ENCODE measurements at regions not wholly inside any gene's neighbourhood (a gene's known extent, or its start where the extent isn't known, plus 50 kb on each side); places are given as distances from the start of the nearest gene placed in this dataset.

DNA sequence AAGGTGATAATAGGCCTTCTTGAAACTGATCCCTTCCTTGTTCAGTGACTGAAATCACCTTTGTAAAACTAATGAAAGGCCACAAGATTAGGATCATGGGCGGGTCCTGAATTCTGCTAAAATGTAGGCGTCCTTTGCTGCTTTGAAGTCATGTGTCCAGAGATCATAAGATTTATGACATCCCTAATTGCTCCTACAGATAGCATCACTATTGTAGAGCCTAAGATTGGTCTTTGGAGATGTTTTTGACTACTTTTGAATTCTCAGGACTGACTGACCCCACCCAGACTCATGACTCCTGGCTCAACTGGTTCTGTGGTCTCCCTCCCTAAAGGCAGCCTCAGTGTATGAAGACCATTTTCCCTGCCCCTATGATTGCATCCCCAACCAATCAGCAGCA lies 322.6 kb upstream of the SEMA3D start:
- intact Hi-C loops (cut with micrococcal nuclease), result no loop called here
- DNase-seq, result no peak
- no peak for ATAC-seq

DNA sequence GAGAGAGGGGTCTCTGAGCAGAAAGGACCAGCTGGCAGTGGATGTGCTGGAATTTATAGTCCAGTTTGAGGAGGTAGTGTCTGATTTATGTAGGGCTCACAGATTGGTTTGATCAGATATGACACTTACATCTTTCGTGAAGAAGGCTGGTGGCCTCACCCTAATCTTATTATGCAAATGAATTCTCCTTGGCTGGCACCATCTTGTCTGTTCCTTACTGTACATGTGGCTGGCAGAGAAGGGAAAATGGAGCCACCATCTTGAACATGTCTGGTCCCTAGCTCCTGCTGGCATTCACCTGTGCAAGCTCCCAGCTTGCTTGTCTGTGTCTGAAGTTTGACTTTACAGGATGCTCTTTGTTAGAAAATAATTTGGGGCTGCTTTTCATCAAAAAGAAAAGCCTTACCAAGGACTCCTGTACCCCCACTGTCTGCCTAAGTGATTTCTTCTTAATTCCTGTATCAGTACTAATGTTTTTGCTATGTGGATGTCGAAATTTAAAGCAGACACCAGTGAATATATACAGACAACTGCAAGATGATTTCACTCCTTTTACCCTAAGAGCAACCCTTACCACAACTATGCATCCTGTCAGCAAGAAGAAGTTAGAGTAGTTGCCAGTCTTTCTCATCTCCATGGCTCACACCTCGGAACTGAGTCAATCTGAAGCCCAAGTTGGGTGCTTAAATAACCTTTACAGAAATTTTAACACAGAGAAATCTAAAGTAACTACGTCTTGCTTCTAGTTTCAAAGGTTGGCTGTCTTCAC lies 322.0 kb upstream of the SEMA3D start:
- ATAC-seq (no peak), DNase-seq (no peak)
- intact Hi-C loops (cut with micrococcal nuclease), result no loop called here

GRCh38 chr7:85498031-85498430 lies 311.2 kb upstream of the SEMA3D start:
- DNase-seq (no peak), ATAC-seq (no peak)
- intact Hi-C loops (cut with micrococcal nuclease), result no loop called here

DNA sequence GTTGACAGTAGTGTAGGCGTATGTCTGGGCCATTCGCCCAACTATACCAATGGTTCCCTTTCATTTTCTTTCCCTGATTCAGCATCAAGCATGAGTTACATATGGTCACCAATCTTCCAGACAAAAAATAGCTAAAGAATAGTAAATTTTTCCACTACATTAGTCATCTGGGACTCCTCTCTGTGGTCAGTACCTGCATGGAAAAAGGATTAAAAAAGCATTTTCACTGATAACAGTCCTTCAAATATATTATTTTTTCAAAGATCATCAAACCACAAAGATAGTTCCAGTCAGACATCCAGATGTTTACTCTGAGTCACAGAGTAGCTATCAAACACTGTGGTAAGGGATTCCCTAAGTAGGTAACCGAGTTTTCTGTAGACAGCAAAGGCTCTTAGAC lies 302.6 kb upstream of the SEMA3D start:
- DNase-seq (no peak), ATAC-seq (no peak)
- intact Hi-C loops (cut with micrococcal nuclease), result no loop called here

DNA sequence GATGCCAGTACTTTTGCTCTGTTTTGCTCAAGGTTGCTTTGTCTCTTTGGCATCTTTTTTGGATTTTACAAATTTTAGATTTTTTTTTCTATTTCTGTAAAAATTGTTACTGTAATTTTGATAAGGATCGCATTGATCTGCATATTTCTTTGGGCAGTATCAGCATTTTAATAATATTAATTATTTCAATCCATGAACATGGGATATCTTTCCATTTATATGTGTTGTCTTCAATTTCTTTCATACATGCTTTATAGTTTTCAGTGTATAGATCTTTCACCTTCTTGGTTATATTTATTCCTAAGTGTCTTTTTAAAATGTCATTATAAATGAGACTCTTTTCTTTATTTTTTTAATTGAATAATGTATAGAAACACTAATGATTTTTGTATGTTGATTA lies 301.6 kb upstream of the SEMA3D start:
- ATAC-seq, result no peak
- intact Hi-C loops (cut with micrococcal nuclease), result no loop called here

DNA sequence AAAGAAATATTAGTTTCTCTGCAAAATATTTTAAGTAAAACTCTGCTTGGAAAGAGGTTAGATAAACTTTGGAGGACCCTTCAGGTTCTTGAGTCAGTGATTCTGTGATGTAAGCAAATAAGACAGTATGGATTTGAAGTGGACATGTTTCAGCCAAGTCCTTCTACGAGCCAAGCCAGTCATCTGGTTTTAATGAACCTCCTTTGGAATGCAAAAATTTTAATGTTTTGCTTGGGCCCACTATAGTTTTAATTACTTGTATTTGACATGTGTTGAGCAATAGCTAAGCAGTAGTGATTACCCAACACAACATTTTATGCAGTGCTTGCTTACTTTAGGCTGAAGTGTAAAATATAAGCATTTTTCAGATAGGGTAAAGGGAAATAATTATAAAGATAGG lies 296.3 kb upstream of the SEMA3D start:
- ATAC-seq (no peak), DNase-seq (no peak)
- intact Hi-C loops (cut with micrococcal nuclease), result no loop called here

More for the DNA sequence above, 301.6 kb upstream of the SEMA3D start:
- no peak for DNase-seq

- ATAC-seq (no peak), DNase-seq (no peak)
- intact Hi-C loops (cut with micrococcal nuclease), result no loop called here
These were observed 293.8 kb upstream of the SEMA3D start for GRCh38 chr7:85480666-85481065.

DNA sequence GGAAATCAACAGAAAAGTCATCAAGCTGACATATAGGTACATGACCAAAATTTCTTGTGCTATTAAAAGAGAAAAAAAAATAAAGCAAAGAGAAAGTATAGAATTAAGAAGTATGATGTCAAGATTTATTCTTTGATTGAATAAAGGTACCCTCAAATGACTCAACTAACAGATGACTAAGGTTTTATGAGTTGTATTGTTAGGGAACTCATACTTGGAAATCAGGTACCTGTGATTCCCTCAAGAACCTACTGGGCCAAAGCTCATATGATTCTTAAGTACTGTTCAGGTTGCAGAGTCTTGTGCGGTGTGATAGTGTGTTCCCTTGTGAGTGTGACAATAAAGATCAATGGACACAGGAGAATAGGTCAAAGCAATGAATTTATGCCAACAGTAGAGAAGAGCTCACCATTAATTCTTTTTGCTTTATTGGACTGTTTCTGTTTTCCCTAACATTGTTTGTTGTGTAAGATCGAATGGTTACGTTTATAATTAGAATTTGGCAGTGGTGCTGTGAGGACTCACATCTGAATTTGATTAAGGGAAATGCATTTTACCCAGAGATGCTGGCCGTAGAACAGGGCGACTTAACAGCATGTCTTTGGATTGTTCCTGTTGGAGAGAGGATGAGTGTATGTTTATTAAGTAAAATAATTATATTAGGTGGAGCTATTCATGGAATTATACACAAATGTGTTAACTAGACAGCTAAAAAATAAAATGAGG lies 293.2 kb upstream of the SEMA3D start:
- intact Hi-C loops (cut with micrococcal nuclease), result no loop called here
- ATAC-seq, result no peak

GRCh38 chr7:85478530-85478929 lies 291.7 kb upstream of the SEMA3D start:
- DNase-seq (no peak), ATAC-seq (no peak)

More for the DNA sequence above, 293.2 kb upstream of the SEMA3D start:
- DNase-seq, result no peak

GRCh38 chr7:85475476-85475875 lies 288.6 kb upstream of the SEMA3D start:
- DNase-seq (no peak), ATAC-seq (no peak)
- intact Hi-C loops (cut with micrococcal nuclease), result no loop called here

More at GRCh38 chr7:85478530-85478929, 291.7 kb upstream of the SEMA3D start:
- intact Hi-C loops (cut with micrococcal nuclease), result no loop called here

- ATAC-seq (no peak), DNase-seq (no peak)
- intact Hi-C loops (cut with micrococcal nuclease), result no loop called here
These were observed 288.2 kb upstream of the SEMA3D start for GRCh38 chr7:85475071-85475470.

DNA sequence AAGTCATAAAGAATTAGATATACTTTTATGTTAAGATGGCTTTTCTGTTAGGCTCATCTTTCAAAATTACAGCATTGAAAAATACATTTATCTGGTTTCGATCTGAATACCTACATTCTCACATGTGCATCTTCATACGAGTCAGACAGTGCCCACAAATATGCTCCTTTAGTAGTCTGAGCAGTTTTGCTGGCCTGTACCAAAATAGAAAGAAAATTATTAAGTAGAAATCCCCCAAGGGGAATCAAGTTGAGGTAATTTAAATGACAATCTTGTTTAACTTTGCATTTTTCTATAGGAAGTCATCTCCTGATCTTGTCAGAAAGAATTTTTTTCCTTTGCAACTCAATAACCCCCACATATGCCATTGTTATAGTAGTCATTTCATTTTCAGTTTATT lies 287.4 kb upstream of the SEMA3D start:
- intact Hi-C loops (cut with micrococcal nuclease), result no loop called here
- ATAC-seq (no peak), DNase-seq (no peak)

- DNase-seq (no peak), ATAC-seq (no peak)
- intact Hi-C loops (cut with micrococcal nuclease), result no loop called here
These were observed 284.9 kb upstream of the SEMA3D start for GRCh38 chr7:85471740-85472139.

- ATAC-seq, result no peak
- DNase-seq, result no peak
- intact Hi-C loops (cut with micrococcal nuclease), result no loop called here
These were observed 284.5 kb upstream of the SEMA3D start for GRCh38 chr7:85471307-85471706.

GRCh38 chr7:85469446-85470010 lies 282.7 kb upstream of the SEMA3D start:
- intact Hi-C loops (cut with micrococcal nuclease), result no loop called here
- ATAC-seq (no peak), DNase-seq (no peak)

DNA sequence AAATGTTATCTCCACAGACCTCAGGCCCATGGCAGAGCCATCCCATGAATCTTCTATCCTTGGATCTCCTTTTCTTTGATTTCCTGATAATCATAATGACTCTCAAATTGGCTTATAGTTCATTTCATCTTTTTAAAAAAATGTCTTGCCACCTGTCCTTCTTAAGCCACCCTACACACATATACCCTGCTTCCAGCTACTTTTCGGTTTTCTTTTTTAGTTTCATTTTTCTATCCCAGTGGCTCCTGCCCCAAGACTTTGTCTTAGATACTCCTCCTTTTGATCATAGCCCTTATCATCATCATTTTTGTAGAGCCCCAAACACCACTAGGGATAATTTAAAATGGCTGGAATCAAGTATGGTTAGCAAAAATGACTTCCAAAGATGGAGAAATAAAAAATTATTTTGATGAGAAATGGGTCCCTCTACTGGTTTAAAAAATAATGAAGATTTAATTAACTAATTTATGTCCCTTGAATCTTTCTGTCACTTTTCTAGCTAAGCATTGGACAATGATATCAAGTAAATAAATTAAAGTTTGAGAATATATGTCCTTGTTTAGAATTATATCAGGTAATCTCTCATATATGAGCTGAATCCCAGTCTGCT lies 277.3 kb upstream of the SEMA3D start:
- ATAC-seq, result no peak
- intact Hi-C loops (cut with micrococcal nuclease), result no loop called here

GRCh38 chr7:85462671-85463070 lies 275.8 kb upstream of the SEMA3D start:
- ATAC-seq (no peak), DNase-seq (no peak)
- intact Hi-C loops (cut with micrococcal nuclease), result no loop called here

More for the DNA sequence above, 277.3 kb upstream of the SEMA3D start:
- no peak for DNase-seq

DNA sequence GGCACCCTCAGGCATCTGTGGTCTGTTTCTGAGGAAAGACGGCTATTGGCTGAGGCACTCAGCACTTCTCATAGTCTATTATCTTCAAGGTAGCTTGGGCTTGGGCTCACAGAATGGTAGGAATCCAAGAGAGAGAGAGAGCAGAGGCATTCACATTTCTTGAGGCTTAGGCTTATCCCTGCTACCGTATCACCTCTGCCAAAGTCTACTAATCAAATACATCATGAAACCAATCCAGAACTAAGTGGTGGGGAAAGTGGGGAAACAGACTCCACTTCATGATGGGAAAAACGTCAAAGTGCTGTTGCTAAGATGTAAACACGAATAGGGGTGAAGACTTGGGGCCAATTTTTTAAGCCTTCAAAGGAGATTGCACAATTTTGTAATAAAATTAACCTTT lies 271.1 kb upstream of the SEMA3D start:
- intact Hi-C loops (cut with micrococcal nuclease), result no loop called here
- ATAC-seq (no peak), DNase-seq (no peak)

GRCh38 chr7:85456254-85456653 lies 269.4 kb upstream of the SEMA3D start:
- no peak for ATAC-seq
- intact Hi-C loops (cut with micrococcal nuclease), result no loop called here
- DNase-seq, result no peak

DNA sequence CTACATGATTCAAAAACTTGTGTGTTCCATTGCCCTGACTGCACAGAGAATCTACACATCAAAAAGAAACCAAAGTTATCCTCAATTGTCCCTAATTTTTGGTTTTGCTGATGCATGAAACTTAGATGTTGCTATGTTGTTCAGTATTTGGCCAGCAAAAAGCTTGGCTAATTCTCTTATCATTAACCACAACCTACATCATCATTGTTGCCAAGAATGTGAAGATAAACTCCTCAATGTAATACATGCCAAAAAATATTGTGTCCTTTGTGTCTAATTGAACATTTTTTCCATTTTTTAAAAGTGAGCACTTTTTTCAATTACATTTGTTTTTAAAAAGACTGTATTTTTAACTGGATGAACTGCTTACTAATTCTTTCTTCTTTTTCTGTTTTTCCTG lies 268.0 kb upstream of the SEMA3D start:
- no peak for ATAC-seq
- no peak for DNase-seq
- intact Hi-C loops (cut with micrococcal nuclease), result no loop called here
